GM19438 (cell line): ENCODE measurements at regions not wholly inside any gene's neighbourhood (a gene's known extent, or its start where the extent isn't known, plus 50 kb on each side); places are given as distances from the start of the nearest gene placed in this dataset.
"Not testable (repeated sequence)": the region's sequence is repeated elsewhere in the genome, so short reads cannot be mapped to it uniquely, and the experiment has no call there.

Source experiments
- ATAC-seq: cut with Tn5 transposase; IDR thresholded peaks from one replicate; pipeline ENCODE4 v1.9.1; 2021; ENCODE audit warnings: low read depth; ENCODE audit not compliant: unreplicated experiment

- ATAC-seq, result no peak
These were observed 775.9 kb downstream of the CENPC start for GRCh38 chr4:66769441-66769840.

- no peak for ATAC-seq
These were observed 777.9 kb downstream of the CENPC start for GRCh38 chr4:66767442-66767841.

GRCh38 chr4:66766557-66766956 is 778.7 kb downstream of the CENPC start:
- ATAC-seq, result no peak

- ATAC-seq, result no peak
These were observed 795.0 kb downstream of the CENPC start for GRCh38 chr4:66750273-66750672.

- ATAC-seq, result not testable (repeated sequence)
These were observed 798.4 kb downstream of the CENPC start for GRCh38 chr4:66746918-66747317.

GRCh38 chr4:66741081-66741480 is 804.2 kb downstream of the CENPC start:
- no peak for ATAC-seq

GRCh38 chr4:66736606-66737005 is 808.7 kb downstream of the CENPC start:
- ATAC-seq, result no peak

- ATAC-seq, result no peak
These were observed 817.0 kb downstream of the CENPC start for GRCh38 chr4:66728280-66728679.

- not testable (repeated sequence) for ATAC-seq
These were observed 832.9 kb downstream of the CENPC start for GRCh38 chr4:66712301-66712921.

- ATAC-seq, result no peak
These were observed 841.1 kb downstream of the CENPC start for GRCh38 chr4:66704243-66704642.

GRCh38 chr4:66694739-66695138 is 850.6 kb downstream of the CENPC start:
- ATAC-seq, result no peak

GRCh38 chr4:66693694-66694093 is 851.6 kb downstream of the CENPC start:
- no peak for ATAC-seq

GRCh38 chr4:66691101-66691500 is 854.2 kb downstream of the CENPC start:
- ATAC-seq, result no peak

- no peak for ATAC-seq
These were observed 856.6 kb downstream of the CENPC start for GRCh38 chr4:66688674-66689073.

GRCh38 chr4:66687459-66687858 is 857.8 kb downstream of the CENPC start:
- ATAC-seq, result no peak

- no peak for ATAC-seq
These were observed 863.3 kb downstream of the CENPC start for GRCh38 chr4:66681962-66682361.

- ATAC-seq, result no peak
These were observed 878.1 kb downstream of the CENPC start for GRCh38 chr4:66667249-66667648.

GRCh38 chr4:66662620-66663019 is 882.7 kb downstream of the CENPC start:
- no peak for ATAC-seq

GRCh38 chr4:66658809-66659208 is 886.5 kb downstream of the CENPC start:
- no peak for ATAC-seq

GRCh38 chr4:66655505-66655904 is 889.8 kb downstream of the CENPC start:
- no peak for ATAC-seq

GRCh38 chr4:66653937-66654336 is 891.4 kb downstream of the CENPC start:
- ATAC-seq, result no peak

GRCh38 chr4:66649236-66649635 is 896.1 kb downstream of the CENPC start:
- no peak for ATAC-seq

GRCh38 chr4:66647926-66648325 is 897.4 kb downstream of the CENPC start:
- ATAC-seq, result no peak
